ENCODE measurements at regions not wholly inside any gene's neighbourhood (a gene's known extent, or its start where the extent isn't known, plus 50 kb on each side); places are given as distances from the start of the nearest gene placed in this dataset.

GRCh38 chr6:23477586-23477985, 648.4 kb upstream of the NRSN1 start:
- Histone ChIP-seq H2AFZ (ENCODE audit: low read length) (no peak overlapping the region), H3K36me3 (replicated peaks in 1 of 2; ENCODE audit: control insufficient read depth in 1 of 2, insufficient read depth in 2 of 2, low read length in 2 of 2) (no peaks in the 10 kb centered on the region), H3K4me1 (ENCODE audit: insufficient read depth, low read length) (no peaks in the 10 kb centered on the region), H3K4me3 (replicated peaks in 1 of 3; ENCODE audit: insufficient read depth in 1 of 3, low read depth in 2 of 3, low read length in 3 of 3) (no peak overlapping the region), H3K4me2 (ENCODE audit: low read depth, low read length) (no peak overlapping the region), H4K20me1 (ENCODE audit: insufficient read depth, low read length) (no peaks in the 10 kb centered on the region), H3K27me3 (ENCODE audit: control insufficient read depth in 1 of 2, insufficient read depth in 2 of 2, low read length in 2 of 2) (no peaks in the 10 kb centered on the region), H3K9ac (ENCODE audit: insufficient read depth, low read depth, low read length) (no peak overlapping the region), H3K27ac (ENCODE audit: extremely low read length, insufficient read depth, low read length) (no peak overlapping the region), H3K79me2 (ENCODE audit: insufficient read depth, low read length) (no peaks in the 10 kb centered on the region), H3K9me3 (ENCODE audit: low read length) (peaks cover 3% of the 10 kb centered on the region; the same call in 1 of the 2 replicates)
- FAIRE-seq (no peak), ATAC-seq (no peak), DNase-seq (ENCODE audit: low spot score) (no peak)
- BruUV-seq (replicated peaks) = no TSS peak
- TF ChIP-seq ZNF207 (IDR thresholded peaks at IDR 0.05; ENCODE audit: borderline replicate concordance) = no peak
- no peak for TF ChIP-seq SKIL (CRISPR knock-in tag; IDR thresholded peaks at IDR 0.05; ENCODE audit: borderline replicate concordance)
- ChIA-PET POLR2A (no interaction called here), CTCF (ENCODE audit: low intra/inter-chr PET ratio, low total read pairs) (no interaction called here)
- intact Hi-C loops (cut with micrococcal nuclease; ENCODE audit: unreplicated experiment) = no loop called here
- in situ Hi-C loops (cut with HindIII; ENCODE audit: extremely low pct_ligation_motif_present, low pct_unique_long_range_greater_than_20kb) = no loop called here
- WGBS (ENCODE audit: low lambda C conversion rate) = 7% methylated on average over 3 of the region's 3 CpGs

GRCh38 chr6:23478312-23478711, 647.7 kb upstream of the NRSN1 start:
- no TSS peak for BruUV-seq (replicated peaks)
- Histone ChIP-seq H3K4me2 (ENCODE audit: low read depth, low read length) (no peak overlapping the region), H3K9me3 (ENCODE audit: low read length) (peaks cover 3% of the 10 kb centered on the region; the same call in 1 of the 2 replicates), H4K20me1 (ENCODE audit: insufficient read depth, low read length) (no peaks in the 10 kb centered on the region), H2AFZ (ENCODE audit: low read length) (no peak overlapping the region), H3K27me3 (ENCODE audit: control insufficient read depth in 1 of 2, insufficient read depth in 2 of 2, low read length in 2 of 2) (no peaks in the 10 kb centered on the region), H3K4me3 (replicated peaks in 1 of 3; ENCODE audit: insufficient read depth in 1 of 3, low read depth in 2 of 3, low read length in 3 of 3) (no peak overlapping the region), H3K79me2 (ENCODE audit: insufficient read depth, low read length) (no peaks in the 10 kb centered on the region), H3K4me1 (ENCODE audit: insufficient read depth, low read length) (no peaks in the 10 kb centered on the region), H3K9ac (ENCODE audit: insufficient read depth, low read depth, low read length) (no peak overlapping the region), H3K36me3 (replicated peaks in 1 of 2; ENCODE audit: control insufficient read depth in 1 of 2, insufficient read depth in 2 of 2, low read length in 2 of 2) (no peaks in the 10 kb centered on the region), H3K27ac (ENCODE audit: extremely low read length, insufficient read depth, low read length) (no peak overlapping the region)
- intact Hi-C loops (cut with micrococcal nuclease; ENCODE audit: unreplicated experiment) = no loop called here
- no peak for FAIRE-seq
- POLR2A ChIA-PET = no interaction called here
- no peak for ATAC-seq
- CTCF ChIA-PET (ENCODE audit: low intra/inter-chr PET ratio, low total read pairs) = no interaction called here
- WGBS (ENCODE audit: low lambda C conversion rate) = 21% methylated on average over 2 of the region's 2 CpGs
- in situ Hi-C loops (cut with HindIII; ENCODE audit: extremely low pct_ligation_motif_present, low pct_unique_long_range_greater_than_20kb) = no loop called here
- no peak for DNase-seq (ENCODE audit: low spot score)
- TF ChIP-seq ZNF101 (CRISPR knock-in tag; IDR thresholded peaks at IDR 0.05; ENCODE audit: borderline replicate concordance, low read depth) = no peak
- TF ChIP-seq ZNF292 (CRISPR knock-in tag; IDR thresholded peaks at IDR 0.05; ENCODE audit: borderline replicate concordance, low read depth) = no peak
- no peak for TF ChIP-seq THAP11 (CRISPR knock-in tag; IDR thresholded peaks at IDR 0.05)
- no peak for TF ChIP-seq ZBTB37 (CRISPR knock-in tag; IDR thresholded peaks at IDR 0.05)
- no peak for TF ChIP-seq GATAD1 (CRISPR knock-in tag; IDR thresholded peaks at IDR 0.05)
- no peak for TF ChIP-seq HOMEZ (CRISPR knock-in tag; IDR thresholded peaks at IDR 0.05; ENCODE audit: low read depth)
- no peak for TF ChIP-seq ZNF687 (CRISPR knock-in tag; IDR thresholded peaks at IDR 0.05)
- TF ChIP-seq KDM1A (CRISPR knock-in tag; IDR thresholded peaks at IDR 0.05) = no peak

Measured in HepG2 (cell line).